Lower leg skin (tissue), 4 donors: ENCODE measurements at regions not wholly inside any gene's neighbourhood (a gene's known extent, or its start where the extent isn't known, plus 50 kb on each side); places are given as distances from the start of the nearest gene placed in this dataset.

ENCODE experiments used
- DNase-seq, 2 donors: peaks; one replicate each; pipeline ENCODE4 v3.0.0-alpha.2; 2019; ENCODE audit warnings: low spot score in 2 of 2
- H3K4me3 ChIP-seq: fragments of 200-600 bp; sonication (generic); 2 replicates; pipeline ENCODE4 v1.5.1; 2017; ENCODE audit warnings: mild to moderate bottlenecking, low read depth; ENCODE audit not compliant: poor library complexity, severe bottlenecking
- CTCF ChIP-seq, 3 donors: fragments of 450-650 bp; IDR thresholded peaks; one replicate each; pipeline ENCODE4 v1.5.1; 2016; ENCODE audit warnings: antibody characterized with exemption in 3 of 3, mild to moderate bottlenecking in 3 of 3, moderate library complexity in 2 of 3
- POLR2A ChIP-seq, 2 donors: fragments of 450-650 bp; IDR thresholded peaks; one replicate each; pipeline ENCODE4 v1.6.1; 2016 to 2017; ENCODE audit warnings: antibody characterized with exemption in 2 of 2, mild to moderate bottlenecking in 1 of 2, moderate library complexity in 1 of 2
- WGBS, 2 donors: methylation state at CpG; one replicate each; pipeline ENCODE4 v1.1.5; 2018; 5-methylcytosine and 5-hydroxymethylcytosine counted together
- intact Hi-C: fragments of 100-400 bp; cut with DNase I; formaldehyde crosslinking; loops from one replicate; pipeline ENCODE4 v1.15.0; 2023; ENCODE audit warnings: low total_unique reads

- intact Hi-C loops = no loop called here
- WGBS, 2 donors = 89 to 91% methylated on average over 4 of the region's 4 CpGs
- H3K4me3 ChIP-seq = no peak overlapping the region
- no peak for DNase-seq
- TF ChIP-seq CTCF (IDR thresholded peaks at IDR 0.05) = no peak
- no peak for TF ChIP-seq POLR2A (IDR thresholded peaks at IDR 0.05)
Measured at GRCh38 chr10:107918171-107918570, 753.7 kb upstream of the SORCS1 start.

- 14 to 17% methylated on average over 8 of the region's 8 CpGs for WGBS, 2 donors
- no peak for TF ChIP-seq CTCF (IDR thresholded peaks at IDR 0.05)
- no peak for TF ChIP-seq POLR2A (IDR thresholded peaks at IDR 0.05)
- intact Hi-C loops = no loop called here
- no peak overlapping the region for H3K4me3 ChIP-seq
- DNase-seq = no peak
Measured at GRCh38 chr10:107915215-107915610, 750.7 kb upstream of the SORCS1 start.

- no peak for DNase-seq
- no peak for TF ChIP-seq CTCF (IDR thresholded peaks at IDR 0.05)
- TF ChIP-seq POLR2A (IDR thresholded peaks at IDR 0.05) = no peak
- peak overlapping the region; percentile 14 for H3K4me3 ChIP-seq
- intact Hi-C loops = no loop called here
- 2 to 3% methylated on average over 32 to 38 of the region's 78 CpGs for WGBS, 2 donors
Measured at GRCh38 chr10:107914450-107915214, 750.1 kb upstream of the SORCS1 start.

- WGBS, 2 donors = 19 to 24% methylated on average over 6 of the region's 6 CpGs
- intact Hi-C loops = no loop called here
- DNase-seq = no peak
- no peak overlapping the region for H3K4me3 ChIP-seq
- TF ChIP-seq CTCF (IDR thresholded peaks at IDR 0.05) (no peak), POLR2A (IDR thresholded peaks at IDR 0.05) (no peak)
Measured at GRCh38 chr10:107913317-107914294, 749.1 kb upstream of the SORCS1 start.

- 72 to 74% methylated on average over 2 of the region's 2 CpGs for WGBS, 2 donors
- H3K4me3 ChIP-seq = no peak overlapping the region
- intact Hi-C loops = no loop called here
- no peak for TF ChIP-seq CTCF (IDR thresholded peaks at IDR 0.05)
- no peak for TF ChIP-seq POLR2A (IDR thresholded peaks at IDR 0.05)
- DNase-seq = no peak
Measured at GRCh38 chr10:107901076-107901475, 736.6 kb upstream of the SORCS1 start.
